GM23338 (cell line): ENCODE measurements at regions not wholly inside any gene's neighbourhood (a gene's known extent, or its start where the extent isn't known, plus 50 kb on each side); places are given as distances from the start of the nearest gene placed in this dataset.

Source experiments
- CREB1 ChIP-seq: fragments of 250-450 bp; sonication (Bioruptor Pico); IDR thresholded peaks from 2 replicates; pipeline ENCODE4 v1.5.0; 2020; ENCODE audit warnings: low read depth, mild to moderate bottlenecking, moderate library complexity
- EZH2 ChIP-seq: fragments of 200-600 bp; sonication (generic); IDR thresholded peaks from one replicate; pipeline ENCODE4 v1.8.0; 2017; ENCODE audit warnings: antibody characterized with exemption, mild to moderate bottlenecking, low read depth; ENCODE audit not compliant: unreplicated experiment
- EZH2phosphoT487 ChIP-seq: fragments of 200-600 bp; sonication (generic); IDR thresholded peaks from one replicate; pipeline ENCODE4 v1.8.1; 2018; ENCODE audit warnings: antibody characterized with exemption; ENCODE audit not compliant: unreplicated experiment
- JUNB ChIP-seq: IDR thresholded peaks from one replicate; pipeline ENCODE4 v1.6.1; 2016; ENCODE audit warnings: antibody characterized with exemption; ENCODE audit not compliant: unreplicated experiment
- POLR2AphosphoS5 ChIP-seq: IDR thresholded peaks from 2 replicates; pipeline ENCODE4 v1.6.1; 2016; ENCODE audit warnings: antibody characterized with exemption, low read depth
- STAT1 ChIP-seq: IDR thresholded peaks from one replicate; pipeline ENCODE4 v1.6.1; 2016; ENCODE audit warnings: antibody characterized with exemption; ENCODE audit not compliant: unreplicated experiment
- TF ChIP-seq, protein P1 (sequence below), 2 experiments: fragments of 200-600 bp in 1 of 2; sonication (generic) in 1 of 2; conservative IDR thresholded peaks; 2 replicates each; pipeline versions ENCODE4 v1.5.1 to v1.6.1; 2016 to 2017; ENCODE audit warnings: antibody characterized with exemption in 2 of 2, low read depth in 2 of 2, mild to moderate bottlenecking in 2 of 2, moderate library complexity in 1 of 2
- TF ChIP-seq, protein P2 (sequence below): IDR thresholded peaks from one replicate; pipeline ENCODE4 v1.6.1; 2018; ENCODE audit warnings: antibody characterized with exemption; ENCODE audit not compliant: unreplicated experiment
- TF ChIP-seq, protein P3 (sequence below): IDR thresholded peaks from 2 replicates; pipeline ENCODE4 v1.6.1; 2016; ENCODE audit warnings: antibody characterized with exemption

DNA sequence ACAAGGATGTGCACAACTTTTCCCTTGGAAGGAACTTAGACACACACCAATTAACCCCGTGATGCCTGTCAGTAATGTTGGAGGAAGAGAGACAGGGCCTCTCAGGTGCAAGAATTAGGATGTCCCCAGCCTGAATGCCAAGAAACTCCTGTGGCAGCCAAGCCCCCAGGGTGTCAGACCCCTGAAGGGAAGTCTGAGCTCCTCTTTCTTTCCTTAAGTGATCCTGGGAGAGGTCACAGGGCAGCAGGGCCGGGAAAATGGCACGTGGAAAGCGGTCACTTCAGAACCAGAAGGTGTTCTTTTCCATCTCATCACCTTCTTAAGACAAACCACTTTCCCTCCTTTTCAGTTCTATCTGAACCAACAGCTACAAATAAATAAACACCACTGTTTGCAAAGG is 185.9 kb downstream of the ANAPC1 start:
- TF ChIP-seq, protein P1, sequence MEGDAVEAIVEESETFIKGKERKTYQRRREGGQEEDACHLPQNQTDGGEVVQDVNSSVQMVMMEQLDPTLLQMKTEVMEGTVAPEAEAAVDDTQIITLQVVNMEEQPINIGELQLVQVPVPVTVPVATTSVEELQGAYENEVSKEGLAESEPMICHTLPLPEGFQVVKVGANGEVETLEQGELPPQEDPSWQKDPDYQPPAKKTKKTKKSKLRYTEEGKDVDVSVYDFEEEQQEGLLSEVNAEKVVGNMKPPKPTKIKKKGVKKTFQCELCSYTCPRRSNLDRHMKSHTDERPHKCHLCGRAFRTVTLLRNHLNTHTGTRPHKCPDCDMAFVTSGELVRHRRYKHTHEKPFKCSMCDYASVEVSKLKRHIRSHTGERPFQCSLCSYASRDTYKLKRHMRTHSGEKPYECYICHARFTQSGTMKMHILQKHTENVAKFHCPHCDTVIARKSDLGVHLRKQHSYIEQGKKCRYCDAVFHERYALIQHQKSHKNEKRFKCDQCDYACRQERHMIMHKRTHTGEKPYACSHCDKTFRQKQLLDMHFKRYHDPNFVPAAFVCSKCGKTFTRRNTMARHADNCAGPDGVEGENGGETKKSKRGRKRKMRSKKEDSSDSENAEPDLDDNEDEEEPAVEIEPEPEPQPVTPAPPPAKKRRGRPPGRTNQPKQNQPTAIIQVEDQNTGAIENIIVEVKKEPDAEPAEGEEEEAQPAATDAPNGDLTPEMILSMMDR (conservative IDR thresholded peaks at IDR 0.05; ENCODE audit: low read depth in 2 of 2), result no peak
- no peak for TF ChIP-seq JUNB
- TF ChIP-seq, protein P2, sequence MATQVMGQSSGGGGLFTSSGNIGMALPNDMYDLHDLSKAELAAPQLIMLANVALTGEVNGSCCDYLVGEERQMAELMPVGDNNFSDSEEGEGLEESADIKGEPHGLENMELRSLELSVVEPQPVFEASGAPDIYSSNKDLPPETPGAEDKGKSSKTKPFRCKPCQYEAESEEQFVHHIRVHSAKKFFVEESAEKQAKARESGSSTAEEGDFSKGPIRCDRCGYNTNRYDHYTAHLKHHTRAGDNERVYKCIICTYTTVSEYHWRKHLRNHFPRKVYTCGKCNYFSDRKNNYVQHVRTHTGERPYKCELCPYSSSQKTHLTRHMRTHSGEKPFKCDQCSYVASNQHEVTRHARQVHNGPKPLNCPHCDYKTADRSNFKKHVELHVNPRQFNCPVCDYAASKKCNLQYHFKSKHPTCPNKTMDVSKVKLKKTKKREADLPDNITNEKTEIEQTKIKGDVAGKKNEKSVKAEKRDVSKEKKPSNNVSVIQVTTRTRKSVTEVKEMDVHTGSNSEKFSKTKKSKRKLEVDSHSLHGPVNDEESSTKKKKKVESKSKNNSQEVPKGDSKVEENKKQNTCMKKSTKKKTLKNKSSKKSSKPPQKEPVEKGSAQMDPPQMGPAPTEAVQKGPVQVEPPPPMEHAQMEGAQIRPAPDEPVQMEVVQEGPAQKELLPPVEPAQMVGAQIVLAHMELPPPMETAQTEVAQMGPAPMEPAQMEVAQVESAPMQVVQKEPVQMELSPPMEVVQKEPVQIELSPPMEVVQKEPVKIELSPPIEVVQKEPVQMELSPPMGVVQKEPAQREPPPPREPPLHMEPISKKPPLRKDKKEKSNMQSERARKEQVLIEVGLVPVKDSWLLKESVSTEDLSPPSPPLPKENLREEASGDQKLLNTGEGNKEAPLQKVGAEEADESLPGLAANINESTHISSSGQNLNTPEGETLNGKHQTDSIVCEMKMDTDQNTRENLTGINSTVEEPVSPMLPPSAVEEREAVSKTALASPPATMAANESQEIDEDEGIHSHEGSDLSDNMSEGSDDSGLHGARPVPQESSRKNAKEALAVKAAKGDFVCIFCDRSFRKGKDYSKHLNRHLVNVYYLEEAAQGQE, result no peak
- TF ChIP-seq EZH2phosphoT487, result no peak
- TF ChIP-seq EZH2, result no peak
- TF ChIP-seq POLR2AphosphoS5, result no peak
- TF ChIP-seq CREB1, result no peak
- TF ChIP-seq, protein P3, sequence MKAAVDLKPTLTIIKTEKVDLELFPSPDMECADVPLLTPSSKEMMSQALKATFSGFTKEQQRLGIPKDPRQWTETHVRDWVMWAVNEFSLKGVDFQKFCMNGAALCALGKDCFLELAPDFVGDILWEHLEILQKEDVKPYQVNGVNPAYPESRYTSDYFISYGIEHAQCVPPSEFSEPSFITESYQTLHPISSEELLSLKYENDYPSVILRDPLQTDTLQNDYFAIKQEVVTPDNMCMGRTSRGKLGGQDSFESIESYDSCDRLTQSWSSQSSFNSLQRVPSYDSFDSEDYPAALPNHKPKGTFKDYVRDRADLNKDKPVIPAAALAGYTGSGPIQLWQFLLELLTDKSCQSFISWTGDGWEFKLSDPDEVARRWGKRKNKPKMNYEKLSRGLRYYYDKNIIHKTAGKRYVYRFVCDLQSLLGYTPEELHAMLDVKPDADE, result no peak
- no peak for TF ChIP-seq STAT1
